IPS-NIHi7 (cell line): ENCODE measurements at regions not wholly inside any gene's neighbourhood (a gene's known extent, or its start where the extent isn't known, plus 50 kb on each side); places are given as distances from the start of the nearest gene placed in this dataset.

ENCODE experiments used
- DNase-seq: peaks from one replicate; pipeline ENCODE4 v3.0.0; 2012; ENCODE audit warnings: mixed read lengths; ENCODE audit errors: extremely low spot score

DNA sequence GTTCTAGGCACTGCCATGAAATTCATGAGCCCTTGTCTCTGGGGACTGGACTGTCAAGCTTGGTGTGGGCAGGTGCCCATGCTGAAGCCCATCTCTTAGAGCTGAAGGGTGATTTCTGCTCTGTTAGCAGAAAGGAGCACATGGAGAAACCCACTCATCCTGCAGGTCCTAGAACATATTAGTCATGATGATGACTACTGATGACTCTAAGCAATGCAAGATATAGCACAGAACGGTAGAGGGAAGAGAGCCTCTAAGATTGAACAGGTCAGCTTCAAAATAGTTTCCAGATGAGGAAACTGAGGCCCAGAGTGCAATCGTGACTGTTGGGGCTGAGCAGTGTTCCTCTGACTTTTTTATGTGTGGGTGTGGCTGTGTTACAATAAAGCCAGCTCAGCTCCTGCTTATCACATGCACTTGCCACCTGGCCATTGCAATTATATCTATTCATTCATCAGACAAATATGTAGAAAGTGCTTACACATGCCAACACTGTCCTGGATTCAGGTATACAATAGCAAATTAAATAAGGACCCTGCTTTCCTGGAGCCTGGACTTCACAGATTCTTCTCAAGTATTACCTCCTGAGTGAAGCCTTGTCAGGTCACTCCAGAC, 140.2 kb upstream of the BRINP1 start:
- no peak for DNase-seq

GRCh38 chr9:119501374-119501773, 132.1 kb upstream of the BRINP1 start:
- no peak for DNase-seq

DNA sequence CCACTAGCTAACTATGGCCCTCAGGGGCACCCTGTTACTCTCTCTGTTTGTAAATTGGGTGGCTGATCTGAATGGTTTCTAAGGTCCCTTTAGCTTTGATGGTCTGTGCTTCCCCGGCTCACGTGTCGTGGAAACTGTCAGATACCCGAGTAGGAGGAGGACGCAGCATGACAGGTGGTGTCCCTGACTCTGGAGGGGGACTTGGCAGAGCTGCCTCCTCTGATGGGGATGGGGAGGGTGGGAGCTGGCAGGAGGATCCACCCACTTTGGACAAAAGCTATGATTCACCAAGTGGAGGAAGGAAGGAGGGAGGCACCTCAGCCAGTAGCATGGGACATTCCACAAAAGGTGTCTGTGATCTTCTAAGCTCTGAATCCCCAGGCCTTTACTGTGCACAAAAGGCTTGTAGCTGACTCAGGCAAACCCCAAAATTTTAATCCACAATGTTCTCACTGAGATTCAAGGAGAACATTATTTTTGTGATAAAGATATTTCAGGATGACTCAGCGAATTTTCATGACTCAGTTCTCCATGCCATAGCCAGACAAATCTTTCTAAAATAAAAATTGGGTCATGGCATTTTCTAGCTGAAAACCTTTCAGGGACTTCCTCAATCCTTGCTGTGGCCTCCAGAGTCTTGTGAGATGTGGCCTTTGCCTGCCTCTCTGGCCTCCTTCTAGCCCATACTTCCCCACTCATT, 131.0 kb upstream of the BRINP1 start:
- peak; percentile 23 for DNase-seq

DNA sequence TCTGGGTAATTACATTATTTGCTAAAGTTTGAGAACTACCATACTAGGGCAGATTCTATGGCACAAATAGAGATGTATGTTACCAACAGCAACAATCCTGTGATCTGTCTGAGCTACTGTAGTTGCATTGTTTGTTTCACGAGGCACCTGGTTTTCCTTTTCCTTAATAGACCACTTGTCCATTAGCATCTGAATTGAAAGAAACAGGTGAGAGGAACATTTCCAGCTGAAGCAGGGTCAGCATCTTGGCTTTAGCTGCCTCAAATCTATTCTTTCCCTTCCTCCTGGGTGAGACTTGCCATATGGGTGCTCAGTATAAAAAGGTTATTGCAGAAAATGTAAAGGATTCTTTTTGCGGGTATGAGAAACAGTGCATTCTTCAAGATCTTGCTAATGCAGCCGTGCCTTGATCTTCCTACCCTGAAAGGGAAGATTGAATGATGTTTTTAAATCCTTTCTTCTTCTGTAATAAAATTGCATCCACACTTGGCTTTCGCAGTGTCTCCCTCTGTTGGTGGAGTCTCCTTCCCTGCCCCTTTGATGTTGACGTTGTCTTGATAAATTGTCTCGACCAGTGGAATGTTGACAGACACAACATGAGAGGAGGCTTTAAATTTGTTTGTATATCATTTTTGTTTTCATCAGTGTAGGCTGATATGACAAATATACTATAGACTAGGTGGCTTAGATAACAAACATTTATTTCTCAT, 118.0 kb upstream of the BRINP1 start:
- DNase-seq = peak; percentile 31

DNA sequence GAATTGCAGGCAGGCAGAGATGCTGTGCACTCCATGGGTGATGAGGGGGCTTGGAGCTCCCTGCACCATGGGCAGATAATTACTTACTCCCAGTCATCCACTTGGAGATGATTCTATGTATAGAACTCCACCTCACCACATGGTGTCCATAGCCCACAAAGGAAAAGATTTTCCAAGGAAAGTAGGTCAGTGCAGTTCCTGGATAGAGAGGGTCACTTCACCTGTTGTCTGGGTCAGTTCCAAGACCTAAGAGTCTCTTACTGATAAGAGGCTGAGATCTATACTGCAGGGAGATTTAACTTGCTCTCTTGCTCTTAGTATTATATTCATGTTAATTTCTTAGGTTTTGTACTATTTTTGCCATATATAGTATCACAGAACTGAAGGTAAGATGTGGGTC, 113.9 kb upstream of the BRINP1 start:
- no peak for DNase-seq

DNA sequence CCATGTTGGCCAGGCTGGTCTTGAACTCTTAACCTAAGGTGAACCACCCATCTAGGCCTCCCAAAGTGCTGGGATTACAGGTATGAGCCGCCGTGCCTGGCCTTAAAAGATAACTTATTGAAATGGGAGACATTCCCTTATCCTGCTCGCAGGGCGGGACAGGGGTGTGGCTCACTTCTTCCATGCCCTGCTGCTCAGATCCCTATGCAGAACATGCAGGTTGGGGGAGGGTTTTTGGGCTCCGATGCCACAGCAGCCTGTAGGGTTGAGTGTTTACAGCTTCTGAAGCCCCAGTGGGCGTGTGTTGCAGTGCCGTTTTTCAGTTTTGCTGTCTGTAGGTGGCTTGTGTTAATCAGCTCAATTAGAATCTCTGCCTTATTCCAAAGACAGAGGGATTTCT, 108.0 kb upstream of the BRINP1 start:
- DNase-seq = no peak

- DNase-seq = no peak
These were observed 88.8 kb upstream of the BRINP1 start for GRCh38 chr9:119458068-119458467.

GRCh38 chr9:119453980-119454379, 84.7 kb upstream of the BRINP1 start:
- no peak for DNase-seq

- no peak for DNase-seq
These were observed 84.3 kb upstream of the BRINP1 start for GRCh38 chr9:119453490-119453911.

DNA sequence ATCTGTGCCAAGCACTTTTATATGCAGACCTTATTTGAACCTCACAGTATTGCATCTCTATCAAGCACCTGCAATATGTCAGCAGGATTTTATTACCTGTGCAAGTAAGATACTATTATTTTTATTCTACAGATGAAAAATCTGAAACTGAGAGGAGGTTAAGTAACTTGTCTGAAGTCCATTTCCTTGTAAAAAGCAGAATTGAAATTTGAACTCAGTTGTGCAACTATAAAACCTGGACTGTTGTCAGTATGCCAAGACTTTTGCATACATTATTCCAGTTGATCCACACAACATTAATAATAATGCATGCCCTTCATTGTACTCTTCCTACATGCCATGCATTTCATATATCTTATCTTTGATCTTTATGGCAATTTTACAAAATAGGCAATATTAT, 82.2 kb upstream of the BRINP1 start:
- no peak for DNase-seq

DNA sequence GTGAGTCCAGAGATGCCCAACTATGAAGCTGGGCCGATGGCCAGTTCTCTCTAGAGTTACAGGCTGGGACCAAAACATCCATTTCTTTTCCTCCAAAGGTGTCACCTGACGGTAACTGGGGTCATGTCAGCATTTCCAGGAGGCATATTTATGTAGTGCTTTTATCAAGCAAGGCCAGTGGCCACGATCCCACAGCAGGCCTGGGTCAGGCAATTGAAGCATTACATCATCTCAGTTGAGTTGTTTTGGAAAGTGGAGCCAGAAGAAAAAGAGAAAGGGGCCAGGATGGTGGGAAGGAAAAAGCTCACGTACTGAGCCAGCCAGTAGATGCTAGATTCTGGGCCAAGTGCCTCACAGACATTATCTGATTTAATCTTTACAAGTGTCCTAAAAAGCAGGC, 73.9 kb upstream of the BRINP1 start:
- no peak for DNase-seq

DNA sequence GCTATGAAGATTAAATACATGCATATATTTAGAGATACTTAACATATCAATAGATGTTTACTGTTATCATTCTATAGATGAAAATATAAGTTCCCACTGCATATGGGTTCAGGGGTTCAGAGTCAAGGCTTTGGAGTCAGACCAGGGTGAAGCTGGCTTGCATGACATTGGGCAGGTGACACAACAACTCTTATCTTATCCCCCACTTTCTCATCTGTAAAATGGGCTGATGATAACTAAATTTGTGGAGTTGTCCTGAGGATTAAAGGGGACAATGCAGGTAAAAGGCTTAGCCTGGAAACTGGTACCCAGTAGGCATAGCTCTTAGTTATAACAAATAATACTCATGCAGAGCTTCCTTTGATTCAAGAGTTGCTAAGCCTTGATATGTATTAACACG, 72.6 kb upstream of the BRINP1 start:
- no peak for DNase-seq

DNA sequence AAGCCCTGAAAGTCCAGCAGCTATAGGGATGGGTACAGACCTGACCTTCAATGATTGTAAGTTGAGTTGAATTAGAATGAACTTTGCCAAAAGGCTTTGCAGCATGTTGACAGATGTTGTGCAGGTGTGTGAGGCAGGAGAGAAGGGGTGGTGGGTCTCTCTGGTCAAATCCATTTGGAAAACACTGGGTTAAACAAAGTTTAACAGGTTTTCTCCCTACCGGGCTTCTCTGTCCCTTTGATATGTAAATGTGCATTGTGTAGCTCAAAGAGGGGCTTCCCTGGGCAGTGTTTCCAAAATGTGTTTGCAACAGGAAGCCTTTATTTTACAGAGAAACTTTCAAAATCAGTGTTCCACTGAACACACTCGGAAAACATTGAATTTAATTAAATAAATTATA, 72.1 kb upstream of the BRINP1 start:
- peak; percentile 33 for DNase-seq

DNA sequence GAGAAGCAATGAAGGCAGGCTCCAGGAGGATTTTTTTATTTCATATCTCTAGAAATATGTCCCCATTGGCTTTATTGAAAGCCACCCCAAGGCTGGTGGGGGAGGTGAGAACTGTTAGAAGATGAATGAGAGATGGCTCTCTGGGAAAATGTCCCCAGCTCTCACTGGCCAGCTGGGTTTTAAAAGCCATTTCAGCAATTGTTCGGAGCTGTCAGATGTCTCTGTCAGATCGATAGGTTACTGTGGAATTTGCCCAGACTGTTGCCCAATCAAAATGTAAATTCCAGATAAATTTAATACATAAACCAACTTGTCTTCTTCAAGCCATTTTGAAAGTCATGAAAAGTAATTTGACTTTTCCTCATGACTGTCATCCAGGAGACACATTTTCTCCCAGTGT, 67.0 kb upstream of the BRINP1 start:
- DNase-seq = no peak

GRCh38 chr9:119435076-119435475, 65.8 kb upstream of the BRINP1 start:
- DNase-seq = no peak

DNA sequence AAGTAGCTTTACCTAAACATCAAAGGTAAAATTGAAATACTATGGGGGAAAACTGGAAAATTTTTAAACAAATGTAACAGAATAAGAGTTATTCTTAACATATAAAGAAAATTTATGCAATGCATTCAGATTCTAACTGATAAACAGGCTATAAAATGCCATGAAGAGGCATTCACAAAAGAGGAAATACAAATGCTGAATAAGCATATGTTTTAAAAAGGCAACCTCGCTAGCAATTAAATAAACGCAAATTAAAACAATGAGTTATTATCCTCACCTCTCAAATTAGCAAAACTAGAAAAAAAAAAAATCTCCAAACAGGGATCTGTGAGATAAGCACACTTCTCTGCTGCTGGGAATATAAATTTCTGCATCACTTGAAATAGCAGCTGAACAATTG, 63.2 kb upstream of the BRINP1 start:
- DNase-seq = no peak

DNA sequence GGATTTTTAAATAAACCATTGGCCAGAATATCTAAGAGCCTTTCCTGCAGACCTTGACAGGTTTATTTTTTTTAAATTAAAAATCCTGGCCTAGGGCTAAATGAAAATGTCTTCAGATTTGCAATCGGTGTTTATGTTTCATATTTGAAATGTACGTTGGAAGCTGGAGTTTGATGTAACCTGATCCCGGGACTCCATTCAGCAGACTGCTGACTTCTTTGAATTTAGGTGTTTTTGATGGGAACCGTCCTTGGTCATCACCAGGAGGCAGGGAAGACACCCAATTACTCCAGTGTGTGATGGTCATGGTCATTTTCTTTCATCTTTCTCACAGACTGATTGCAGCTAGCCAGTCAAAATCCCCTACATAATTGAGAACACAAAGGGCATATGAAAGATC, 60.1 kb upstream of the BRINP1 start:
- DNase-seq = no peak

GRCh38 chr9:119420231-119420630, 51.0 kb upstream of the BRINP1 start:
- DNase-seq = no peak
